Chondrocyte (in vitro differentiated cells): ENCODE measurements at regions not wholly inside any gene's neighbourhood (a gene's known extent, or its start where the extent isn't known, plus 50 kb on each side); places are given as distances from the start of the nearest gene placed in this dataset.

Experiments used
- DNase-seq: peaks from one replicate; pipeline ENCODE4 v3.0.0; 2021; ENCODE audit warnings: mixed read lengths, low spot score
- H3K27ac Mint-ChIP-seq: one replicate; pipeline ENCODE4 v1.8.0; 2021; ENCODE audit warnings: mild to moderate bottlenecking, moderate library complexity, mixed read lengths; ENCODE audit not compliant: unreplicated experiment
- H3K27me3 Mint-ChIP-seq: 2 replicates; pipeline ENCODE4 v1.8.0; 2021; ENCODE audit warnings: low read depth, mixed read lengths
- H3K36me3 Mint-ChIP-seq: 2 replicates; pipeline ENCODE4 v1.8.0; 2021; ENCODE audit warnings: low read depth, mixed read lengths
- H3K4me1 Mint-ChIP-seq: 2 replicates; pipeline ENCODE4 v1.8.0; 2021; ENCODE audit warnings: low read depth, mild to moderate bottlenecking, mixed read lengths
- H3K4me3 Mint-ChIP-seq: one replicate; pipeline ENCODE4 v1.8.0; 2021; ENCODE audit warnings: mild to moderate bottlenecking, moderate library complexity, mixed read lengths; ENCODE audit not compliant: unreplicated experiment
- H3K9me3 Mint-ChIP-seq: 2 replicates; pipeline ENCODE4 v1.8.0; 2021; ENCODE audit warnings: low read depth, mixed read lengths
- TF ChIP-seq, protein P1 (sequence below): fragments of 200-600 bp; sonication (generic); IDR thresholded peaks from 2 replicates; pipeline ENCODE4 v1.5.0; 2021; ENCODE audit warnings: antibody characterized with exemption, mild to moderate bottlenecking, moderate library complexity

DNA sequence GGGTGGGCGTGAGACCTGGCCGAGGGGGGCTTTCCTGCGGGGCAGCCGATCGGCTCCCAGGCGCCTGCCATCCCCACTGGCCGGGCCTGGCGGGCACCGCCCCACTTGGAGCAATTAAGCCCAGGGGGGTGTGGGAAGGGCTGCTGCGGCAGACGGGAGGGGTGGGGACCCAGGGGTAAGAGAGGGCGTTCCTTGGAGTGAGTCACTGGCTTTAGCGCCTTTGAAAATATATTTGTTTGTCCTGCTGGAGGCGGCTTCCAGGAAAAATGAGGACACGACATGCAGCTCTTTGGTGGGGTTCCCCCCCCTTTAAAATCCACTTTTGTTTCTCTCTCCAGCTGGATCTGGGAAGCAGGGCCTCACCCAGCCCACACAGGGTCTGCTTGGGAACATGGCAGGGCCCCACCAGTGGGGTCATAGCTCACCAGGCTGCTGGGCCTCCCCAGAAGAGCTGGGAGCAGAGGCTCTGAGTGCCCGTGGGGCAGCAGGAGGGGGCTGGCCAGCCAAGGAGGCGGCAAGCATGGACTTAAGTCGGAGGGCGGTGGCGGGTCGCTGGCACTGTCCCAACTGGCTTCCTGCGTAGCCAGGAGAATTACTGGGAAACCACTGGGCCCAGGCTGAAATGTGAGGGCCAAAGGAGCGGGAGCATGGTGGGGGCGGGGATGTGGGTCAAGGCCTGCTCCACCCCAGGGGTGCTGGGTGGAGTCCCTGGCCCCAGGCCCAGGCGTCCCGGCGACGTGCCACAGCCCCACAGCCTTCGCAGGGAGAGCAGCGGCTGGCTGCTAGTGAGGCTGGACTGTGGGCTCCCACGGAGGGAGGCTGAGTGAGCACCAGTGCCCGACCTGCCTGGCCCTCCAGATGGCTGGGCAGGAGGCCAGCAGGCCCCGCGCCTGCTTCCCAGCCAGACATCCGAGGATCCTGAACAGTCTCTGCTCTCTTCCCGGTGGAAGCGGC, 128.0 kb downstream of the RFLNA start:
- Mint-ChIP-seq H3K4me3 (peak overlapping the region; percentile 58), H3K27ac (peak overlapping the region; percentile 92), H3K36me3 (peaks cover 20% of the 10 kb centered on the region), H3K27me3 (no peaks in the 10 kb centered on the region), H3K4me1 (peaks cover 64% of the 10 kb centered on the region), H3K9me3 (no peaks in the 10 kb centered on the region)
- DNase-seq, result peak; percentile 99
- TF ChIP-seq, protein P1, sequence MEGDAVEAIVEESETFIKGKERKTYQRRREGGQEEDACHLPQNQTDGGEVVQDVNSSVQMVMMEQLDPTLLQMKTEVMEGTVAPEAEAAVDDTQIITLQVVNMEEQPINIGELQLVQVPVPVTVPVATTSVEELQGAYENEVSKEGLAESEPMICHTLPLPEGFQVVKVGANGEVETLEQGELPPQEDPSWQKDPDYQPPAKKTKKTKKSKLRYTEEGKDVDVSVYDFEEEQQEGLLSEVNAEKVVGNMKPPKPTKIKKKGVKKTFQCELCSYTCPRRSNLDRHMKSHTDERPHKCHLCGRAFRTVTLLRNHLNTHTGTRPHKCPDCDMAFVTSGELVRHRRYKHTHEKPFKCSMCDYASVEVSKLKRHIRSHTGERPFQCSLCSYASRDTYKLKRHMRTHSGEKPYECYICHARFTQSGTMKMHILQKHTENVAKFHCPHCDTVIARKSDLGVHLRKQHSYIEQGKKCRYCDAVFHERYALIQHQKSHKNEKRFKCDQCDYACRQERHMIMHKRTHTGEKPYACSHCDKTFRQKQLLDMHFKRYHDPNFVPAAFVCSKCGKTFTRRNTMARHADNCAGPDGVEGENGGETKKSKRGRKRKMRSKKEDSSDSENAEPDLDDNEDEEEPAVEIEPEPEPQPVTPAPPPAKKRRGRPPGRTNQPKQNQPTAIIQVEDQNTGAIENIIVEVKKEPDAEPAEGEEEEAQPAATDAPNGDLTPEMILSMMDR, result peak; percentile 39

DNA sequence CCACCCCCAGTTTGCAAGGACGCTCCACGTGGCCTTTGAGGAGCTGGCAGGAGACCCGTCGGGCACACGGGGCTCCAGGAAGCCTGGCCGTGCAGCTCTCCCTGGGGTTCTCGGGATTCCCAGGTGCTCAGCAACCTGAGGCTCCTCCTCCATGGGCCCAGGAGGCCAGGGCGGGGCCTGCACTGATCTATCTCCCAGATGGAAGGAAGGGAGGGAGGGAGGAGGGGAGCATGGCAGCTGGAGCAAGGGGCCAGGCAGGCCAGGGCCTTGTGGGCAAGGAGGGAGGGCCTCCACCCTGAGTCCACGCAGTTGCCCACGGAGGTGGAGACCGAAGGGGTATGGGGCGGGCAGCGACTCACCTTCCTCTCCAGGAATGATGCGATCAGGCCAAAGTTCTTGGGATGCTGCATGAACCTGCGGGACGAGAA, 127.3 kb downstream of the RFLNA start:
- Mint-ChIP-seq H3K4me3 (peak overlapping the region; percentile 58), H3K36me3 (peaks cover 25% of the 10 kb centered on the region), H3K27ac (peak overlapping the region; percentile 86), H3K27me3 (no peaks in the 10 kb centered on the region), H3K4me1 (peaks cover 59% of the 10 kb centered on the region), H3K9me3 (no peaks in the 10 kb centered on the region)
- DNase-seq, result no peak
- TF ChIP-seq, protein P1, result no peak

DNA sequence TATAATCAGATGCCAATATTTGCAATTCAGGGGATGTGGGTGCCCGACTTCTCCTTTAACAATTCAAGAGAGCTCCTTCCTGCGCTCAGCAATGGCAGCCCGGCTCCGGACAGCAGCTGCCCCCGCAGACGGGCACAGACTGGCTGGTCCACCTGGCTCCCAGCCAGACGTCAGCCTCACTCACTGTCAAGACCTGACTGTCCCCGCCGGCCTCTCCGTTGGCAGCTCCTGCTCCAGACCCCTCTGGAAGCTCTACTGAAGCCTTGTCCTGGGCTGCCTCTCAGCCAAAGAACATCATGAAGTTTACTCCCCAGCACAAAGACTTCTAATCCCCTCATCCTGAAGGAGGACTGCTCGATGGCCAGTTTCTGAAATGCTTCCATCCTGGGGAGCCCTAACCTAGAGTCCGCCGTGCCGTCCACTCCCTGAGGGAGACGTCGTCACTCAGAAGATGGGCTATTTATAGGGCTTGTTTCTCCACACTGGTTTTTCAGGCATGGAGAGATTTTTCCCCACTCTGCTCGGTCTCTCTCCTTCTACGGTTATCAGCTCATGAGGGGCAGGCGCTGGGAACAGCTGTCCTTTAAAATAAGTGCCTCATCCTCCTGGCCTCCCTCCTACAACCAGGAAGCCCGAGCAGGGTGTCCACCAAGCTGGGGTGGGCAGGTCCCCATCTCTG, 126.2 kb downstream of the RFLNA start:
- Mint-ChIP-seq H3K27ac (peak overlapping the region; percentile 86), H3K9me3 (no peaks in the 10 kb centered on the region), H3K4me3 (peak overlapping the region; percentile 64), H3K4me1 (peaks cover 59% of the 10 kb centered on the region), H3K27me3 (no peaks in the 10 kb centered on the region), H3K36me3 (peaks cover 22% of the 10 kb centered on the region)
- TF ChIP-seq, protein P1, result no peak
- no peak for DNase-seq

DNA sequence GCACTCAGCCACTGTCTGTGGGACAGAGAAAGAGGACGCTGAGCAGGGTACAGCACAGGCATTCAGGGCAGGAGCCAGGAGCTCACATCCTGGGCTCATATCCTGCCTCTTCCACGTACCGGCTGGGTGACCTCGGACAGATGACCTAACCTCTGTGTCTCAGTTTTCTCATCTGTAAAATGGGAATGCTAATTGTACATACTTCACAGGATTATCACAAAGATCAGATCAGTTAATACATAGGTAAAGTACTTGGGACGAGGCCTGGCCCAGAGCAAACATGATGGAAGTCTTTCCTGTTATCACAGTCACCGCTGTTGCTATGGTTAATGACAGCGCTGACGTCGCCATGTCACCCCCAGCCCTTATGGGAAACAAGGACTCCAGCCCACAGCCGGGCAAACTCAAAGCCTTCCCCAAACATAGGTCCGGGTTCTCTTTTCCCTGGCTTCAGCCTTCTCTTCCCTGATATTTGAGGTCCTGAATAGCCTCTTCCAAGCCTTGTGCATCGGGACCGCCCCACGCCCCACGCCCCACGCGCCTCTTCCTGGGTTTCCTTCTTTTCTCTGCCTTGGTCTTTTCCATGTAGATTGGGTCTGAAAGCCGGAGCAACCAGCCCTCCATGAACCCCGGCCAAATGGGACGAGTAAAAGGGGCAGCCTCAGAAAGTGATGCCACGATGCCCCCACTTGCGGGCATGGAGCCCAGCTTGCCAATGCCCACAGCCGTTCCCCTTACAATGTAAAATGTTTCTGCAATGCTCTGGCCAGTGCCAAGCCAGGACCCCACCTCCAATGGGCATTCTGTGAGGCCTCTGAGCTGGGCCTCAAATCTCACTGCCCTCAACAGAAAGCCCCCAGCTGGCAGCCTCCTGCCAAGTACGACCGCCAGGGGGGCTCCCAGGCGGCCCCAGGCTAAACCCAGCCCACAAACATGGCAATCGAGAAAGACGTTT, 125.4 kb downstream of the RFLNA start:
- Mint-ChIP-seq H3K9me3 (no peaks in the 10 kb centered on the region), H3K27ac (peak overlapping the region; percentile 86), H3K4me3 (peak overlapping the region; percentile 36), H3K4me1 (peaks cover 59% of the 10 kb centered on the region), H3K27me3 (no peaks in the 10 kb centered on the region), H3K36me3 (peaks cover 19% of the 10 kb centered on the region)
- TF ChIP-seq, protein P1, result no peak
- DNase-seq, result no peak
